ENCODE measurements at regions not wholly inside any gene's neighbourhood (a gene's known extent, or its start where the extent isn't known, plus 50 kb on each side); places are given as distances from the start of the nearest gene placed in this dataset.
"Not testable (repeated sequence)": the region's sequence is repeated elsewhere in the genome, so short reads cannot be mapped to it uniquely, and the experiment has no call there.

GRCh38 chr3:75248974-75249373, 415.2 kb upstream of the FRG2C start:
- DNase-seq: no peak

DNA sequence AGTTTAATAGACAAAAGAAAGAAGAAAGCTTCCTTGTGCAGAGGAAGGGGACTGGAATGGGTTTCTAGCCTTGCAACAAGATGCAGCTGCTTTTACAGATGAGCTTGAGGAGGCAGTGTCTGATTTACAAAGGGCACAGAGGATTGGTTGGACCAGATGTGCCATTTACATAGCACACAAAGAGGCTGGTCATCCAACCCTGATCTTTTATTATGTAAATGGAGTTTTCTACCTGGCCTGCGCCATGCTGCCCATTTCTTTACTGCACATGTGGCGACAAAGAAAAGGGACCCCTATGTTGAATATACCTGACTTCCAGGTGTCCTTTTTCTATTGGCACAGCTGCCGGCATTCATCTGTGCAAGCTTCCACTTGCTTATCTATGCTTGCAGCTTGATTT, 409.4 kb upstream of the FRG2C start:
- DNase-seq: no peak

DNA sequence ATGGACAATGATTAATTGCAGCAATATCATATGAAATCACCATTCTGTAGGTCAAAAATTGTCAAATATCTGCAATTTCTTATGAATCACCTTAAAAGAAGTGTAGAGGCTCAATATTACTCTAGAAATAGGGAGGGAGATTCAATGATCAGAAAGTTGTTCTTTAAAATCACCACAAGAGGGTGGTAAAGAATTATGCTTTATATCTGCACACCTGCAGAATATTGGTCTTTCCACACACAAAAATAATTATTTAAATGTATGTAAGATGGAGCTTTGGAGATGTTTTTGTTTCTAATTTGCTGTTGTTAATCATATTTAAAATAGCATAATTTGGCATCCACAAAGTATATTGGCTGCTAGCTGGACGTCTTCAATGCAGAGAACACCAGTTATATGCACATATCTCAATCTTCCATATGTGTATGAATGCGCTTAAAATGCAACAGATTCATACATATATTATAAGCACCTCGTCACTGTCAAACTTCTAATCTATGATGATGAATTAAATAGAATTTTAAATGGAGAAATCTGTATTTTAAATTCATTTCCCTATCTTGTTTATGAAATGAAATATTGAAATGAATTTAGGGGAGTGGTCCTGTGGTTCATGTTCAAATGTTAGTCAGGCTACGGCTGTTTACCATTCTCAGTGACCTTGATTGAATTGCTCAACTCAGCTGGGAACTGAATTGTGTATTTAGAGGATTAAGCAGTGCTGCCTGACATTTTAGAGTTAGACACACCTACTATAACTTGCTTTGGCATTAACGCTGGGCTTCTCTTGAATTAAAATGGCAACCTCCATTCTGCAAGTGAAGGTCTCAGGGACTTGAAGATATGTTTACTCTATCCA, 405.1 kb upstream of the FRG2C start:
- DNase-seq: peak in 1 of 2 donors; percentile 4

GRCh38 chr3:75260975-75261374, 403.2 kb upstream of the FRG2C start:
- not testable (repeated sequence) for DNase-seq

DNA sequence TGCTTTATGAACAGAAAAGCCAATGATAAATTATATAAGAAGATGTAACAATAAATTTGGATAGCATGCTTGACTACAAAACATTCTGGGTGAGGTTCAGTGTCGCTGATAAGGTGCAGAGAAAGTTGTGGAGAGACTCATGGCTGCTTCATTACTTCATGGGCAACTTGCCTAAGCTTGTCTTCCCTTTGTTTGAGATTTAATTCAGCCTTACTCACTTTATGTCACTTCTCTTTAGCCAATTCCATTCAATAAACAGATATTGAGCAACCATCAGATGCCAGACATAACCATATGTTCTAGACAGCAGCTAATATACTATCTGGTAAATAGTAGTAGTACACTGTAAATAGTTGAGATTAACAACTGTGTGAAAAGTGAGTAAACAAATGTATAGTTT, 401.5 kb upstream of the FRG2C start:
- DNase-seq: no peak

GRCh38 chr3:75265897-75266296, 398.2 kb upstream of the FRG2C start:
- no peak for DNase-seq

GRCh38 chr3:75268576-75268975, 395.6 kb upstream of the FRG2C start:
- DNase-seq: not testable (repeated sequence)

DNA sequence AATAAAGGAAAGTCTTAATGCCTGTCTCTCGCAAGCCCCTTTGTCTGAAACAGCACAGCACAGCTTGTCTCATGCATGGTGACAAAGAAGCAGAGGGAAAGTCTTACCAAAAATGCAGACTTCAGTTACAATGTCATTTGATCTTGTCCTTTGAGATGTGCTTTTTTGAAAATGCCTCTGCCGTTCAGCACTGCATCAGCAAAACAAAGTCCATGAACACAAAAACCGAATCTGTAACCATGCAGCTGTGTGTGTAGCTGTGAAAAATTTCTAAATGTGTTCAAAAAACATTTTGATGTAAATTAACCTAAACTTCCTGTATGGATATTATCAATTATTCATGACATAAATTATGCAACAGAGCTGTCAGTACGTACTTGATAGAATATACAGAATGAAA, 391.9 kb upstream of the FRG2C start:
- not testable (repeated sequence) for DNase-seq

GRCh38 chr3:75272691-75273090, 391.4 kb upstream of the FRG2C start:
- DNase-seq: no peak

DNA sequence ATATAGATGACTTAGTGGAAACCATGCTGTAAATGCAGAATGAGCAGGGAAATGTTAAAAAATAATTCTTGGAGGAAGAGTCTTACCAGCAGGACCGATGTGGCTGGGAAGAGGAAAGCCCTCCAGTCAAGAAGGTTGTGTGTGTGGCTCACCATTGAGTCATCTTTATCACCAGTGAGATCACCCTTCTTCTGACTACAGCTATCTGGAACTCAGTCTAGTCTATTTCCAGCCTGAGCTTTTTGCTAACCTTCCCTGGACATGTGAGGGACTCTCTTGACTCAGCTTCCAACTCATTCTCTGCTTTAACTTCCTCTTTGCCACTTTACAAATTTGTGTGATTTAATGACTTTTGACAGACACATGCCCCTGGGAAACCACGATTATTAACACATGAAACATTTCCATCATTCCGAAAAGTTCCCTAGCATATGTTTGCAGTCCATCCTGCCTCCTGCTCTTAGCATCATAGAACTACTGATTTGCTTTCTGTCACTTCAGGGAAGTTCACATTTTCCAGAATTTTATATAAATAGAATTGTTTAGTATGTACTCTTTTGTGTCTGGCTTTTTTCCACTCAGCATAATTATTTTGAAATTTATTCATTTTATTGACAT, 378.5 kb upstream of the FRG2C start:
- not testable (repeated sequence) for DNase-seq

DNA sequence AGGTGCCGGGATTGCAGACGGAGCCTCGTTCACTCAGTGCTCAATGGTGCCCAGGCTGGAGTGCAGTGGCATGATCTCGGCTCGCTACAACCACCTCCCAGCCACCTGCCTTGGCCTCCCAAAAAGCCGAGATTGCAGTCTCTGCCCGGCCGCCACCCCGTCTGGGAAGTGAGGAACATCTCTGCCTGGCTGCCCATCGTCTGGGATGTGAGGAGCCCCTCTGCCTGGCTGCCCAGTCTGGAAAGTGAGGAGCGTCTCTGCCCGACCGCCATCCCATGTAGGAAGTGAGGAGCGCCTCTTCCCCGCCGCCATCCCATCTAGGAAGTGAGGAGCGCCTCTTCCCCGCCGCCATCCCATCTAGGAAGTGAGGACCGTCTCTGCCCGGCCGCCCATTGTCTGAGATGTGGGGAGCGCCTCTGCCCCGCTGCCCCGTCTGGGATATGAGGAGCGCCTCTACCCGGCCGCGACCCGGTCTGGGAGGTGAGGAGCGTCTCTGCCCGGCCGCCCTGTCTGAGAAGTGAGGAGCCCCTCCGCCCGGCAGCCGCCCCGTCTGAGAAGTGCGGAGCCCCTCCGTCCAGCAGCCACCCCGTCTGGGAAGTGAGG, 375.1 kb upstream of the FRG2C start:
- not testable (repeated sequence) for DNase-seq

- DNase-seq: peak in 1 of 2 donors; percentile 21
Observed at GRCh38 chr3:75294124-75294523, 370.0 kb upstream of the FRG2C start.

GRCh38 chr3:75295013-75295412, 369.1 kb upstream of the FRG2C start:
- no peak for DNase-seq

GRCh38 chr3:75296858-75297257, 367.3 kb upstream of the FRG2C start:
- no peak for DNase-seq

GRCh38 chr3:75300606-75301005, 363.5 kb upstream of the FRG2C start:
- DNase-seq: no peak

GRCh38 chr3:75301050-75301449, 363.1 kb upstream of the FRG2C start:
- not testable (repeated sequence) for DNase-seq

GRCh38 chr3:75303741-75304140, 360.4 kb upstream of the FRG2C start:
- no peak for DNase-seq

GRCh38 chr3:75305901-75306300, 358.2 kb upstream of the FRG2C start:
- no peak for DNase-seq

- DNase-seq: not testable (repeated sequence)
Observed at GRCh38 chr3:75311306-75311705, 352.8 kb upstream of the FRG2C start.

DNA sequence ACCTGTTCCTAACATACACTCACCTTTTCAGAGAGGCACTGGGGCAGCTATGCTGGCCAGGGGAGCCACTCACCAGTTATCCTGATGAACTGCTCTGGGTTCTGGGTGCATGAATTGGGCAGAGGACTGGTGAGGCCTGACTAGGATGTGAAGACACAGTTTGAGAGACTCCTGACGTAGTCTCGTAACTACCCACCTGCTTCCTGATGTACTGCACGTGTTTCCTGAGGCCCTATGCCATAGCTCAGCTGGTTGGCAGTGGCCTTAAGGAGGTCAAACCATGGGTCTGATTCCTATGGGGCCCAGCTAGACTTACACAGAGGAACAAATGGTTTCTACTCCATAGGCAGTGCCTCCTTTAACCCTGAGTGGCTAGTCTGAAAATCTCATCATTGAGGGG, 351.7 kb upstream of the FRG2C start:
- DNase-seq: not testable (repeated sequence)

DNA sequence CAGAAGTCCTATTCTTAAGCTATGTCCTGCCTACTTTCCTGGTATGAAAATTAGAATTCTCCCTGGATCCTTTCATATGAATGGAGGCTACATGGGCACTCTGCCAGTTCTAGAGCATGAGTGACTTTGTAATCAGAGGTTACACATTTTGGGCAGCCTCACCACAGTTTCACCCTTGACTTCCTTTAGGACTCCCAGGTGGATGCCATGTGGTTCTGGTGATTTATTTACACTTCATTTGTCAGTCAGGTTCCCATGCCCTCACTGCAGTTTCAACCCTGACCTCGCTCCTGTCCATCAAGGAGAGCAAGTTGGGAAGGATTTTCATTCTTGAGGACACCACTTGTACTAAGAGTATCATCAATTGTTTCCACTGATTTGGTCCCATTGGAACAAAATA, 344.4 kb upstream of the FRG2C start:
- not testable (repeated sequence) for DNase-seq

DNA sequence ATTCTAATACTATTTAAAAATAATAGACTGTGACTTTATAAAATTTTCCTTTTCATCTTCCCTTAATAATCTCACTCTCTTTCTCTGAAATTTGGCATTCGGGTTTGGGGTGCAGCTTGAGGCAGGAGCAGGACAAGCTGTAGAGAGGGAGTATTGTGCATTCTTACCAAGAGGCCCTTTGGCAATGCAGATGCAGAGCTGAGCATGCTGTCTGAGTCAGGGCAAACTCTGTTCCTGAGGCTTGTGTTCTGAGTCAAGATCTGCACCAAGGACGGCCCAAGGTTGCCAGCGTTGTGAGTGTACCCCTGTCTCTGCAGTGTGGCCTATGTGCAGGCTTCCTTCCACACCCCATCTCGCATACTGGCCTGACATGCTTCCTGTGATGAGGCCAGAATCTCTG, 343.8 kb upstream of the FRG2C start:
- DNase-seq: no peak

DNA sequence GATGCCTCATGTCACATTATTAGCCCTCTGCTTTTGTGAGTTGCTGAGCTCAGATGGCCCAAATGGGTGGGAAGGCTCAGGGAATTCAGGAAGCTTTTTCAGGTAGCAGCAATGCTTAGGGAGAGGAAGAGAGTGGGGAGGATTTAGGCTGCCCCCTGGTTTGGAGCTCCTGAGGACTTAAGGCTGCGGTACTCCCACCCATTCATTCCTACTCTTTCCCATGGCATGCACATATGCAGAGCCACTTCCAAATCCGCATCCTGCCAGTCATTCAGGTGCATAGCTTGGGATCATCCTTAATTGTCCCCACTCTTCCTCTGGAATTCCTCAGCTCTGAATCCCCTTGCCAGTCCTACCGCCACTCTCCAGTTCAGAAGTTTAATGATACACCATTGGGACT, 343.1 kb upstream of the FRG2C start:
- no peak for DNase-seq

GRCh38 chr3:75323936-75324335, 340.2 kb upstream of the FRG2C start:
- DNase-seq: not testable (repeated sequence)

Data from hippocampal formation (tissue), 2 donors.